Memory B cell (primary cell): ENCODE measurements at regions not wholly inside any gene's neighbourhood (a gene's known extent, or its start where the extent isn't known, plus 50 kb on each side); places are given as distances from the start of the nearest gene placed in this dataset.
"Not testable (repeated sequence)": the region's sequence is repeated elsewhere in the genome, so short reads cannot be mapped to it uniquely, and the experiment has no call there.

Experiments
- ATAC-seq: fragments of 150-1000 bp; cut with Tn5 transposase; 2 replicates; pipeline ENCODE4 v1.10.0; 2021; ENCODE audit warnings: low read depth, mild to moderate bottlenecking, moderate library complexity
- DNase-seq, 2 donors: peaks; one replicate each; pipeline ENCODE4 v3.0.0; 2022; ENCODE audit warnings: low spot score in 2 of 2
- H3K27ac Mint-ChIP-seq: one replicate; pipeline ENCODE4 v1.8.0; 2022; ENCODE audit warnings: mild to moderate bottlenecking, moderate library complexity, mixed read lengths
- H3K27me3 Mint-ChIP-seq: one replicate; pipeline ENCODE4 v1.8.0; 2022; ENCODE audit warnings: mixed read lengths
- H3K36me3 Mint-ChIP-seq: one replicate; pipeline ENCODE4 v1.8.0; 2022; ENCODE audit warnings: mild to moderate bottlenecking, mixed read lengths
- H3K4me1 Mint-ChIP-seq: one replicate; pipeline ENCODE4 v1.8.0; 2022; ENCODE audit warnings: mixed read lengths
- H3K4me3 Mint-ChIP-seq: one replicate; pipeline ENCODE4 v1.8.0; 2022; ENCODE audit warnings: mild to moderate bottlenecking, moderate library complexity, mixed read lengths
- H3K9me3 Mint-ChIP-seq: one replicate; pipeline ENCODE4 v1.8.0; 2022; ENCODE audit warnings: mixed read lengths

DNA sequence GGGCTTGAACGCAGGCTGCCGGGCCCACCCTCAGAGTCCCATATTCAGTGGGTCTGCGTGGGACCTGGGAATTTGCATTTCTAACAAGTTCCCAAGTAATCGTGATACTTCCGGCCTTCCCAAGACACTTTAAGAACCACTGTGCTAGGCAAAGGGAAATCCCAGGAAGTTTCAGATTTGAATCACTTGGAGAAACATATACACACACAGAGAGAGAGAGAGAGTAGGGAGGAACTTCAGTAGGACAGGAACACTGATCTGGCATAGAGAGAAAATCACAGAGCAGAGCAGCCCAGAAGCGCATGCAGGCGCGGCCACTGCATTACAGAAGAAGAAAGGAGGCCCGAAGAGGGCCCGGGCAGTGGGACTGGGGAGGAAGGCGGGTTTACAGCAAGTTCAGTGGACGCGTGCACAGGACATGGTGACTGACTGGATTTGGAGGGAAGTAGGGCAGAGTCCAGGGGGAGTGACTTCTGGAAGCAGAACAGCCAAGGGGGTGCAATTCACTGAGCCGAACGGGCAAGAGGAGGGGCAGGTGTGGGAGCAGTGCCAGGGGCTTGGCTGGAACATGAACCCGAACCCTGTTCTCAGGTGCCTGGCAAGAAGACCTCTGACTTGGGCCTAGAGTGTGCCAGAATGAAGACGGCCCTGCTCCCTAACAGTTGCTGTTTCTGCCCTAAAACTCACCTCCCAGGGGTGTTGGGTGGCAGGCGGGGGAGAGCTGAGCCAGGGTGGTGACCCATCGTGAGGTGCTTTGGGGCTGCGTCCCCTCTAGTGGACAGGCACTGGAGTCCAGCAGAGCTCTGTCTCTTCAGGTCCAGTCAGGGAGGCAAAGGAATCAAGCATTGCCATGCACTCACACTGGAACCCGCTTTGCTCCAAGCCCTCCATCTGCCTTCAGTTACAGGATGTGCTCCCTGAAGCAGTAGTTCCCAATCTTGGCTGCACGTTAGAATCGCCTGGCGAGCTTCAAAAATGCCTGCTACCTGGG, 101.3 kb upstream of the HES1 start:
- ATAC-seq (no peak), DNase-seq (no peak)
- H3K4me3 Mint-ChIP-seq: peak overlapping the region; percentile 71
- H3K27ac Mint-ChIP-seq: peak overlapping the region; percentile 32
- no peaks in the 10 kb centered on the region for H3K9me3 Mint-ChIP-seq
- peaks cover 47% of the 10 kb centered on the region for H3K4me1 Mint-ChIP-seq
- no peaks in the 10 kb centered on the region for H3K36me3 Mint-ChIP-seq
- H3K27me3 Mint-ChIP-seq: no peaks in the 10 kb centered on the region

GRCh38 chr3:194035406-194036138, 100.4 kb upstream of the HES1 start:
- ATAC-seq (no peak), DNase-seq (no peak)
- no peaks in the 10 kb centered on the region for H3K27me3 Mint-ChIP-seq
- H3K9me3 Mint-ChIP-seq: no peaks in the 10 kb centered on the region
- peaks cover 42% of the 10 kb centered on the region for H3K4me1 Mint-ChIP-seq
- no peak overlapping the region for H3K27ac Mint-ChIP-seq
- peak overlapping the region; percentile 16 for H3K4me3 Mint-ChIP-seq
- H3K36me3 Mint-ChIP-seq: no peaks in the 10 kb centered on the region

DNA sequence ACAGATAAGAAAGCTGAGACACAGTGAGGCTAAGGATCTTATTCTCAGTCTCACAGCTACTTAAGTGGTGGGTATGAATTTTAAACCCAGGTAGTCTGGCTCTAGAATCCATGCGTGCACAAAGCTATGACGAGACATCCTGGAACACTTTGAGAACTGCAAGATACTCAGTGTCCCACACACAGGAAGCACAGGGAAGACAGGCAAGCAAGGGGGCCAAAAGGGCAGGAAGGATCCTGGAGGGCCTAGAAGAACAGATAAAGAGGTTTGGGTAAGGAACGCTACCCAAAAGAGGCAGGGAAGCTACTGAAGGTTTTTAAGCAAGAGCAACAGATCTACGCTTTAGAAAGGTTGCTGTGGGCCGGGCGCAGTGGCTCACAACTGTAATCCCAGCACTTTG, 99.1 kb upstream of the HES1 start:
- ATAC-seq: no peak
- Mint-ChIP-seq H3K4me3 (no peak overlapping the region), H3K4me1 (peaks cover 44% of the 10 kb centered on the region), H3K36me3 (no peaks in the 10 kb centered on the region), H3K27me3 (no peaks in the 10 kb centered on the region), H3K27ac (no peak overlapping the region), H3K9me3 (no peaks in the 10 kb centered on the region)
- DNase-seq: no peak

GRCh38 chr3:194038346-194038745, 97.6 kb upstream of the HES1 start:
- peaks cover 32% of the 10 kb centered on the region for H3K4me1 Mint-ChIP-seq
- DNase-seq, H3K27ac Mint-ChIP-seq, H3K9me3 Mint-ChIP-seq, ATAC-seq, H3K4me3 Mint-ChIP-seq, H3K27me3 Mint-ChIP-seq, H3K36me3 Mint-ChIP-seq: not testable (repeated sequence)

DNA sequence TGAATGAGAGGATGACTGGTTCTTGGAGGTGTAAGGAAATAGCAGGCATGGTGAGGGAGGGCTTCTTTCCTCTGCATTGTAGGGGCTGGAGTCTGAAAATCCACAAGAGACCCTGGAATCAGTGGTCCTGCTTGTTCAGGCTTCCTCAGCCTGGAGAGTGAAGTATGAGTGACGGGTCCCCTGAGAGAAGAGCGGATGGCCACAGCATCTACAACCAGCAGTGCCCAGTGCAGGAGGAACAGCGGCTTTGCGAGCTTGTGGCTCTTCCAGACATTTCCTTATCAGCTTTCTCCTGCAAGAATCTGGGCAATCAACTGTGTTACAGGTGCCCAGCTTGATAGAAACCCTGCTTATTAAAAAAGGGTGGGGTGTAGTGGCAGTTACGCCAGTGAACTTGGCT, 97.0 kb upstream of the HES1 start:
- ATAC-seq: no peak
- H3K9me3 Mint-ChIP-seq: no peaks in the 10 kb centered on the region
- DNase-seq: no peak
- no peak overlapping the region for H3K27ac Mint-ChIP-seq
- H3K27me3 Mint-ChIP-seq: no peaks in the 10 kb centered on the region
- H3K4me1 Mint-ChIP-seq: peaks cover 27% of the 10 kb centered on the region
- H3K36me3 Mint-ChIP-seq: no peaks in the 10 kb centered on the region
- no peak overlapping the region for H3K4me3 Mint-ChIP-seq

DNA sequence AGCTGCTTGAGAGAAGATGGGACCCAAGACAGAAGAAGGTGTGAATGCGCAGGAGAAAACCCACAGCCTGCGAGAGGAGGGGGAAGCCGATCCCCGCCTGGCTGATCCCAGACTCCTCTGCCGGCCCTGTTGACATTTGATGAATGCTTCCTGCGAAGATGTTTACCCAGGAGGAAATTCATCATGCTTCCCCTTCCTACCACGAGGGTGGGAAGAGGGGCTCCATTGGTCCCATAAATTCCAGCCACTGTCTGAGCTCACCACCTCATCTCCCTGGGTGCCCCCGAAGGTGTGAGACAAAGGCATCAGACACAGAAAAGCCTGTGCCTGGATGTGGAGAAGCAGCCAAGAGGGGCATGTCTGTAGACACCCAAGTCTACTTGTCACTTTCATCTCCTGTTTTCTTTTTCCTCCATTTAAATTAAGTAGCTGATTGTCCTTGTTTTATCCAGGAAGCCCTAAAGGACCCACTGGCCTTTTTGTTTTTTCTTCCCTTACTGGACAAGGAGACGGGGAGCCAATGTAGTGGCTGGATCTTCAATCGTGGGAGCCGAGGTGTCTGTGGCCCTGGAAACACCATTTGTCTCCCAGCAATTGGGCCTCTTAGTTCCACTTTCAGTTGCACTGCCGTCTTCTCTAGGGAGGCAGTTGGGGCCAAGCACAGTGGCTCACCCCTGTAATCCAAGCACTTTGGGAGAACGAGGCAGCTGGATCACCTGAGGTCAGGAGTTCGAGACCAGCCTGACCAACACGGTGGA, 95.3 kb upstream of the HES1 start:
- H3K9me3 Mint-ChIP-seq: no peaks in the 10 kb centered on the region
- ATAC-seq (no peak), DNase-seq (no peak)
- H3K4me1 Mint-ChIP-seq: peaks cover 18% of the 10 kb centered on the region
- no peaks in the 10 kb centered on the region for H3K27me3 Mint-ChIP-seq
- H3K4me3 Mint-ChIP-seq: peak overlapping the region; percentile 11
- no peak overlapping the region for H3K27ac Mint-ChIP-seq
- no peaks in the 10 kb centered on the region for H3K36me3 Mint-ChIP-seq

DNA sequence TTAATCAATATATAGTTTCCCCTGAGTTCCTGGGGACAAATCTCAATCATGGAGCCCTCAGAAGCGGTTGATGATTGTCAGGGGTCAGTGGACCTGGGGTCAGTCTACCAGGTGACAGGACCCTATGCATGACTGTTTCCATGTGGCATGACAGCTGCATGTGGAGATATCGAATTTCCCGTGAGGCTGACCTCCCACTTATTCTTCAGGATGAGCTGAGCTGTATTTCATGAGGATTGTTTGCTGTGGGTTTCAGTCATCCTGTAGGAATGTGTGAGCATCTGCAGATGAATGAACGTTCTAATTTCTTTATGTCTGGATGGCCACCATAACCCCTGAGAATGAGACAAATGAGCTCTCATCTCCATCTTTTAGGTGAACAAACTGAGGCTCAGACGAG, 93.0 kb upstream of the HES1 start:
- Mint-ChIP-seq H3K9me3 (no peaks in the 10 kb centered on the region), H3K36me3 (no peaks in the 10 kb centered on the region), H3K27ac (no peak overlapping the region), H3K4me3 (no peak overlapping the region), H3K27me3 (no peaks in the 10 kb centered on the region), H3K4me1 (peaks cover 19% of the 10 kb centered on the region)
- no peak for DNase-seq
- no peak for ATAC-seq

GRCh38 chr3:194043516-194043915, 92.4 kb upstream of the HES1 start:
- no peaks in the 10 kb centered on the region for H3K9me3 Mint-ChIP-seq

DNA sequence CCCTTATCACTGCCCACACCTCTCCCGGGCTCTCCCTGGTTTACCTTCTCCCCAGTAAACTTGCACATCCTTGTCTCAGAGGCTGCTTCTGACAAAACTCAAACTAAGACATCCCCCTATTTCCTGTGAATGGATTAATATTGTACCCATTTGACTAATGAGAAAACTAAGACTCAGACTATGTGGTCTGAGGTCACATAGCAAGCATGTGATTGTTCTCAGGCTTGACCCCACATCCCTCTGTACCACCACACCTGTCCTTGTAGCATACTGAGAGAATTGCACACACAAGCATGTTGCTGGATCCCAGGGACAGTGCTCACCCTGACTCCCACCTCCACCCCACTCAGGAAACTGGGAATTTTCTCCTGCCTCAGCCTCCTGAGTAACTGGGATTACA, 90.7 kb upstream of the HES1 start:
- no peak overlapping the region for H3K4me3 Mint-ChIP-seq
- H3K27me3 Mint-ChIP-seq: no peaks in the 10 kb centered on the region
- H3K9me3 Mint-ChIP-seq: peaks cover 3% of the 10 kb centered on the region
- no peak for ATAC-seq
- H3K36me3 Mint-ChIP-seq: peaks cover 3% of the 10 kb centered on the region
- H3K27ac Mint-ChIP-seq: peak overlapping the region; percentile 2
- peaks cover 24% of the 10 kb centered on the region for H3K4me1 Mint-ChIP-seq
- DNase-seq: no peak

More at GRCh38 chr3:194043516-194043915, 92.4 kb upstream of the HES1 start:
- H3K27me3 Mint-ChIP-seq: no peaks in the 10 kb centered on the region
- no peak for ATAC-seq
- DNase-seq: no peak
- no peak overlapping the region for H3K4me3 Mint-ChIP-seq
- no peak overlapping the region for H3K27ac Mint-ChIP-seq
- H3K4me1 Mint-ChIP-seq: peaks cover 22% of the 10 kb centered on the region
- no peaks in the 10 kb centered on the region for H3K36me3 Mint-ChIP-seq

DNA sequence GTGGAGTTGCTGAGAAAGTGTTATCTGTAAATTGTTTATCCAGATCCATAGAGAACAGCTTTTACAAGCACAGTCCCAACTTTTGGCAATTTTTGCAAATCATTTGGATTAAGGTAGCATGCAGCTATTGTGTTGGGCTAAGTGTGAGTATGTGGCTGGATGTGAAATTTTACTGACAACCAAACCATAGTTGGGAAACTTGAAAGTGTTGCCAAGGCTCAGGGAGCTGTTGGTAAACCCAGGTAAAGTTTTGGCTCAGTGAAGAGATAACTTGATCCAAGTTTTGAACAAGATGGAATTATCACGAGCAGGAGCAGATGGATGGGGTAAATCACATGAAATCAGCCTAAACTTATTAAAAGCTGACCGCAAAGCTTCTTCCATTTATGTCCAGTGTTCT, 90.0 kb upstream of the HES1 start:
- no peak for DNase-seq
- Mint-ChIP-seq H3K27me3 (no peaks in the 10 kb centered on the region), H3K36me3 (peaks cover 5% of the 10 kb centered on the region), H3K4me3 (no peak overlapping the region), H3K27ac (no peak overlapping the region), H3K9me3 (peaks cover 5% of the 10 kb centered on the region), H3K4me1 (peaks cover 22% of the 10 kb centered on the region)
- no peak for ATAC-seq

DNA sequence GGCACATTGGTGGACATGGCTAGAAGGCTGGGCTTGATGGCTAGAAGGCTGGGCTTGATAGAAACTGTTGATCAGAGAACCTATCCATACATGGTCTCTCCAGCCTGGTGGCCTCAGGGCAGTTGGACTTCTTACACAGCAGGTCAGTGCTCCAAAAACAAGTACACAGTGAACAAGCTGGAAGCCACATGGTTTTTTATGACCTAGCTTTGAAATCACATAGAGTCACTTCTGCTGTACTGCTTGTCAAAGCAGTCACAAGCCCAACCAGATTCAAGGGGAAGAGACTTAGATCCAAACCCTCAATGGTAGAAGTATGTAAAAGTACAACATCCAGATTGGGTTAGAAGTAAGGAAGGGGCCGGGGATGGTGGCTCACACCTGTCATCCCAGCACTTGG, 89.4 kb upstream of the HES1 start:
- Mint-ChIP-seq H3K4me3 (no peak overlapping the region), H3K27ac (no peak overlapping the region), H3K36me3 (peaks cover 5% of the 10 kb centered on the region), H3K4me1 (peaks cover 20% of the 10 kb centered on the region), H3K27me3 (no peaks in the 10 kb centered on the region), H3K9me3 (peaks cover 5% of the 10 kb centered on the region)
- peak; percentile 24 for ATAC-seq
- no peak for DNase-seq

DNA sequence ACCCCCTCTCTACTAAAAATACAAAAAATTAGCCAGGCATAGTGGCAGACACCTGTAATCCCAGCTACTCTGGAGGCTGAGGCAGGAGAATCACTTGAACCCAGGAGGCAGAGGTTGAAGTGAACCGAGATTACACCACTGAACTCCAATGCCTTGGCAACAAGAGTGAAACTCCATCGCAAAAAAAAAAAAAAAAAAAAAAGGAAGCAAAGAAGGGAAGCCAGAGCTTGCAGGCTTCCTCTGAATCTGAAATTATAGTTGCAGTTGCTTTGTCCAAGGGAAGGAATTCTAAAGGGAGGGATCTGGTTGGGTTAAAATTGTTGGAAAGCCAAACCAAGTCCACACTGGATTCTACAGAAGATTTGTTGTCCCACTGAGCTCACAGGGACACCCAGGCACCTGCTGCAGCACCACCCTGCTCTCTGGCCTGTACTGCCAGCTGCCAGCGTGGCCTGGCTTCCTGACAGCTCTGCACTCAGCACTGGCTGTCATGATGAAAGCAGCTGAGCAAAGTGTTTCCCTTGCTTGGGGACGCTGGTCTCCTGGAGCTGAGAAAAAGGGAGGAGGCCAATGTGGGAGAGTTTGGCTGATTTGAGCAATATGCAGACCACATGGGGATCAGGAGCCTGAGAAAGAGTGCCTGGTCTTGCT, 88.8 kb upstream of the HES1 start:
- peaks cover 23% of the 10 kb centered on the region for H3K4me1 Mint-ChIP-seq
- H3K27me3 Mint-ChIP-seq: no peaks in the 10 kb centered on the region
- peaks cover 5% of the 10 kb centered on the region for H3K36me3 Mint-ChIP-seq
- peak overlapping the region; percentile 46 for H3K27ac Mint-ChIP-seq
- ATAC-seq (peak; percentile 87), DNase-seq (no peak)
- no peak overlapping the region for H3K4me3 Mint-ChIP-seq
- peaks cover 8% of the 10 kb centered on the region for H3K9me3 Mint-ChIP-seq

GRCh38 chr3:194049394-194049793, 86.6 kb upstream of the HES1 start:
- Mint-ChIP-seq H3K9me3 (peaks cover 8% of the 10 kb centered on the region), H3K4me1 (peaks cover 27% of the 10 kb centered on the region), H3K36me3 (peaks cover 5% of the 10 kb centered on the region), H3K27me3 (no peaks in the 10 kb centered on the region), H3K4me3 (no peak overlapping the region), H3K27ac (no peak overlapping the region)
- no peak for ATAC-seq
- no peak for DNase-seq
